ENCODE measurements at regions not wholly inside any gene's neighbourhood (a gene's known extent, or its start where the extent isn't known, plus 50 kb on each side); places are given as distances from the start of the nearest gene placed in this dataset.

DNA sequence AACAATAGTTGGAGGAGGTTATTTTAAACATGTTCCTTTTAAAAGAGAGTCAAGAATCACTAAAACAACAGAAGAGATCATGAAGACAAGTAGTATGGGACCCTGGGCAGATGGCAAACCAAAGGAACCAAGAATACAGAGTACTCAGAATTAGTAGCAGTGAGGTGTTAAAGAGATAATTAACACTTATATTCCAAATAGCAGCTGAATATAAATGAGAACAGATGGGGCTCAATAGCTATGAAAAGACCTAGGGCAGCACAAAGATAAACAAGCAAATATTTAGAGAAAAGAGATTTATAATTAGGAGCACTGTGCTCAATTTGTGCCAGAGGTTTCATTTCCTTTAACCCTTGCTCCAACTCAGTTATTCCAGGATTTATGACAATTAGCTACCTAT is 159.1 kb downstream of the FAM114A2 start:
- peak; percentile 67 for DNase-seq

DNA sequence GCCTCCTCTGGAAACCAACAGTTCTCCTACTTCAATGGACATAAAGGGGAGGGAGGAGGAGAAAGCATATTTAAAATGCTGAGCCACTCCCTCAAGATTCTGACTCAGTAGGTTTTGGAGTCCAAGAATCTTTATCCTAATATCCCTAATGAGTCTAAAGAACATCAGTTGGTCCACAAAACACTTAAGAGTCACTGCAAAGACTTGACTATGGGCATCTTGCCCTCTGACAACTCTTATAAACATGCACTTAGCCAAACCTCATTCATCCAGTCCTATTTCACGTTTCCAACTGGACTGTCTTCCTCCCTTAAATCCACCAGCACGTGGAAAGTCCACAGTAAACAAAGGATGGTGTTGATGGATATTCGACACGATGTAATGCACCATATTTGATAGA is 172.5 kb downstream of the FAM114A2 start:
- DNase-seq = no peak

DNA sequence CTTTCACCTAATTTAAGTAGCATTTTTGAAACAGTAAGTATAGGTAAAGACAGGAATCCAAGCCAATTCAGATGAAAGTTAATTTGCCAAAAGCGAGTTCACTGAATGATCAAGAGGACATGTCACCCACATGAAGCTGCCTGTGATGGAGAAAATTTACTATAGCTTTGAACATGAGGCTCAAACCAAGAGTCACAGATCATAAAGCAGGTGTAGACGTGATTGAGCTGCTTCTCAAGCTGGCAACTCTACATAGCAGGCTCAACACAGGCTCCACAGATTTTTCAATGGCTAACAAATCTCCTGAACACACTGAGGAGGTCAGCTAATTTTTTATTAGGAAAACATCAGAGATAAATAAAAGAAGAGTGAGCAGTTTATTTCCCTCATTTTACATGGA is 173.7 kb downstream of the FAM114A2 start:
- no peak for DNase-seq

DNA sequence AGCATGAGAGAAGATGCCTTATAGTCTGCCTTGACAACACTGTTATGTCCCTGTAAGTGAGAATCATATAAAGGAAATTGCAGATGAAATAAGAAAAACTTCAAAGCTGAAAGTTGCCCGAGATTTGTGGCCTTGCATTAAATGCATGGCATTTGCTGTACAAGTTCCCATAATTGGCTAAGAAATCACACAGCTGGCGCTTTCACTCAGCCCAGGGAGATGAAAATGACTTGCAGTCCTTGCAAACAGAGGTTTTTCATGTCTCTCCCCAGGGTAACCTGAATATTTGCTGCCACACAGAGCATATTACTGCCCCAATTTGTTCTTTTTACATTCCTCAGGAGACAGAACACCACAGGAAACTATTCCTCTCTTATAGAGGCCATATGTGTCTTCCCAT is 174.8 kb downstream of the FAM114A2 start:
- DNase-seq = no peak

Data from NCI-H1694 (cell line).